Activated CD4-positive, alpha-beta T cell treated with anti-CD3 and anti-CD28 coated beads for 1 hour (primary cell): ENCODE measurements at regions not wholly inside any gene's neighbourhood (a gene's known extent, or its start where the extent isn't known, plus 50 kb on each side); places are given as distances from the start of the nearest gene placed in this dataset.

Experiments
- DNase-seq: peaks from one replicate; pipeline ENCODE4 v3.0.0-alpha.2; 2020

GRCh38 chr2:9135822-9136558 is 70.6 kb upstream of the ASAP2 start:
- DNase-seq = no peak

DNA sequence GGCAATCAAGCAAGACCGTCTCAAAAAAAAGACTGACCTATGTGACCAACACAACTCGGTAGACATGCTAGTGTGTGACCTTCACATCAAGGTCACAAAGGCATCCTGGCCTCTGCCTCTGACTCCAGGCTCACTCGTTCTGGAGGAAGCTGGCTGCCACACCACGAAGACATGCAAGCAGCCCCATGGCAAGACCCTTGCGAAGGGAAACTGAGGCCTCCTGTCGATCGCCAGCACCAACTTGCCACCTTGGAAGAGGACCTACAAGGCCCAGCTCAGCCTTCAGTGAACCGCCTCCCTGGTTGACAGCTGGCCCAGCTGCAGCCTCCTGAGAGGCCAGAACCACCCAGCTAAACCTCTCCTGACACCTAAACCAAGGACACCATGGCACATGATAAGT is 79.3 kb upstream of the ASAP2 start:
- DNase-seq = no peak

- no peak for DNase-seq
Observed at GRCh38 chr2:9126540-9126939, 80.1 kb upstream of the ASAP2 start.

- DNase-seq = no peak
Observed at GRCh38 chr2:9124231-9124741, 82.3 kb upstream of the ASAP2 start.

DNA sequence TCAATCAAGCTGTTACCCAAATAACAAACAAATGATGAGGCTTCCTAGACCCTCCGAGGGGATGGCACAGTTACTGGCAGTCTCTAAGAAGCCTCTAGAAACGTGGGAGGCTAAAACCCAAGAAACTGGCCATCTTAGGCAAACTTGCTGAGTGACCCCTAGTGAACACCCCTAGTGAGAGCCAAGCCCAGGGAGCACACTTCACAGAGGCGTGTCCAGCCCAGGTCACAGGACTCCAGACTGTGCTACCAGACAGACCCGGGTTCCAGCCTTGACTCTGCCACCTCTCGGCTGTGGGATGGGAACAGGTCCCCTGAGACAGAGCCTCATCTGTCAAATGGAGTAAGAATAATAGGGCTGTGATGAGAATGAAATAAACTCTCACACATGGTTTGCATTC is 83.5 kb upstream of the ASAP2 start:
- DNase-seq = no peak

DNA sequence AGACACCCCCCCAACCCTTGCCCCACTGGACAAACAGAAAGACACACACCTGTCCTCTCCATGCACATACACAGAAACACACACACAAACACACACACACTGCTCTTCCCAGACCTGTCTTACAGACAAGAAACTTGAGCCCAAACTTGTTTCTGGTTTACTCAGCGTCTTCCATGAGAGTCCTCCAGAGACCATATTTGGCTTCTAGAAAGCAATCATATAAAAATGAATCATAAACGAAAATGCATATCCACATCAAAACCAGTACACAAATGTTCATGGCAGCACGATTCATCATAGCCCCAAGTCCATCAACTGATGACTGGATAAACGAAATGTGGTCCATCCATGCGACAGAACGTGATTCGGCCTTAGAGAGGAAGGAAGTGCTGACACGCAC is 84.2 kb upstream of the ASAP2 start:
- no peak for DNase-seq

GRCh38 chr2:9118383-9118960 is 88.1 kb upstream of the ASAP2 start:
- no peak for DNase-seq

- DNase-seq = no peak
Observed at GRCh38 chr2:9115229-9115628, 91.4 kb upstream of the ASAP2 start.

DNA sequence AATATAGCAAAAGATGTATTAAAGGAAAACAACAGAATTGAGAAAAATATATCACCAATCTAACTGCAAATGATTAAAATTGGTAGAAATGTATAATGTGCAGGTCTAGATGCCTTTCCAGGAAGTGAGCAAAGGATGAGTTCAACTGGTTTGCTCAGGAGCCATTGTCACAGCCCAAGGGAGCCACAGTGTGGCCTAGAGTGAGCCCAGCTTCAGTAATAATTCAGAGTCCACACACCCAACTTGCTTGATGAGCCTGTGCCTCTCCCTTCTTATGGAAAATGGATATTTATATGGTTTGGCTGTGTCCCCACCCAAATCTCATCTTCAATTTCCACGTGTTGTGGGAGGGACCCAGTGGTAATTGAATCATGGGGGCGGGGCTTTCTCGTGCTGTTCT is 92.2 kb upstream of the ASAP2 start:
- DNase-seq = no peak

DNA sequence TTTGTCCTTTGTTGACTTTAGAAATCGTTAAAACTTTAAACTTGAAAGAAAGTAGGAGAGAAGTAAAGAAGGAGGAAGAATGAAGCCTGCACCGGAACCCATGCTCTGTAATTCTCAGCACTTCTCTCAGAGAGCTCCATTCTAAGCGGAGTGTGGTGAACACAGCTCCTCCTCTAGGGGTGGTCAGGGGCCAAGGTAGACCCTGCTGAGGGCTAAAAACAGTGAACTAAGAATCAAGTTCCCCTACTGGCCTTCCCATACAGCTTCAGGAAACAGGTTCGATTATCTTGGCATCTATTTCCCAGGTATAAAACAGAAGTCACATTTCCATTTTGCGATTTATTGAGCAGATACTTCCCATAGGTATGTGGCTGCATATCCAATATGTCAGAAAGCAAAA is 92.7 kb upstream of the ASAP2 start:
- no peak for DNase-seq

DNA sequence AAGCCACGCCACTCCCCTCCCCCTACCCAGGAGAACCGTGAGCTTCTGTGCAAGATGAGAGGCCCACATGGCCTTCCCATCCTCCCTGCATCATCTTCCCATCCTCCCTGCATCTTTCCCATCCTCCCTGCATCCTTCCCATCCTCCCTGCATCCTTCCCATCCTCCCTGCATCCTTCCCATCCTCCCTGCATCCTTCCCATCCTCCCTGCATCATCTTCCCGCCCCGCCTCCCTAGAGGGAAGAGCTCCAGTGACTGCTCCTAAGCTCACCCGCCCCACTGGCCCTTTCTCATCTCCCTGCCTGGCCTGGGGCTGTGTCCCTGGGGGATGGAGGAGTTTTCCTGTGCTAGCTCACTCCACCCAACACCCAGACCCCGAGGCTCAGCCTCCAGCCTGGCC is 93.3 kb upstream of the ASAP2 start:
- DNase-seq = no peak

DNA sequence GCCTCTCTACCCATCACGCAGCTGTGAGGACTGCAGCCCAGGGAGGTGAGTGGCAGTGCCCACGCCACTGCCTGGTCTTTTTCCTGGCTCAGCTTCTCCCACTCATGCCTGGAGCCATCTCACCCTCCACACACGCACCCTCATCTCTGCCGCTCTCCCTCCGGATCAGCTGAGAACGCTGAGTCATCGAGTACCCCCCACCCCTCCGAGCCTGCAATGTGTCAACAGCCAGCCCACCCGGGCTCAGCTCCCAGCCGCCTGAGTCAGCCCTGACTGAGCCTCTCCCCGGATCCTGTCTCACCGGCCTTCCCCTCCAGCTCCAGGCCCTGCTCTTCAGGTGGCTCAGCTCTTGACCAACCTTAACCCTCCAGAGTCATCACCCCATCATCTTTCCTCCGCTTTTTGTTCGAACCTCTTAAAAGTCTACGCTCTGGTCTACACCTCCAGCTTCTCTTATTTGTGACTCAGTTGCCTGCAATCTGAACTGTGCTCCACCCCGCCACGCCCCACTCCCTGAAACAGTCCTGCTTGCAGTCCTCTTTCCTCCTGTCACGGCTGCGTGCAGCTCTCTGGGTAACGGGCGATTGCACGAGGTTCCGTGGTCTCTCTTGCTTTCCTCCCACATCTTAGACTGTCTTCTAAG is 94.4 kb upstream of the ASAP2 start:
- no peak for DNase-seq

GRCh38 chr2:9110893-9111569 is 95.6 kb upstream of the ASAP2 start:
- no peak for DNase-seq

GRCh38 chr2:9110346-9110884 is 96.2 kb upstream of the ASAP2 start:
- DNase-seq = no peak

- DNase-seq = no peak
Observed at GRCh38 chr2:9109871-9110270, 96.7 kb upstream of the ASAP2 start.

DNA sequence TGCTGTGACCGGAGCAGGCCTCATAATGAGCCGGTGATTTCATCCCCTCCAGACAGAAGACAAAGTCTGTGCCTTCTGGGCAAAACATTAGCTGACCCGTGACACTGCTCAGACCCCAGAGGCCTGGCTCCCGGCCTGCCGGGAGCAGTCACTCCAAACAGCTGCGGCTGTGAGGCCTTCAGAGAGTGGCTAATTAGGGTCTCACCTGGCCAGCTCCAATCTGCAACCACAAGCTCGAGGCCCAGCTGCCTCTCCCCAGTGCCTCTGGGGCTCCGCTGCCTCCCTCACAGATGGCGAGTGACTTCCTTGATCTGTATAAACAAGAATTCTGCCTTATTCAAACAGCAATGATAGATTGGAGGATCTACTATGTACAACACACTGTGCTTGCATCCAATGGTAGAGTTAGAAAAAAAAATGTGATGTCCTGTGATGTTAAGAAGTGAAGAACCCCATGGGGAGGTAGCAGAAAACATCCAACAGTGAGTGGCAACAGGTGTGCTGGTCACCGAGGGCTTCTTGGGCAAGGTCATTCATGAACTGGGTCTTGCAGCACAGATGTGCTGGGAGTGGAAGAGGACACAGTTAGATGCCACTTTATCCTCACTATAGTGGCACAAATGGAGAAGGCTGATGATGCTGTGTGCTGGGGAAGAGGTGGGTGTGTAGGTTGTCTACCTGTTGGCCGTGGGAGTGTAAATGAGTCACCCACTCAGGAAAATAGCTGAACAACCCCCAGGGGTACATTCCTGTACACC is 98.2 kb upstream of the ASAP2 start:
- no peak for DNase-seq

DNA sequence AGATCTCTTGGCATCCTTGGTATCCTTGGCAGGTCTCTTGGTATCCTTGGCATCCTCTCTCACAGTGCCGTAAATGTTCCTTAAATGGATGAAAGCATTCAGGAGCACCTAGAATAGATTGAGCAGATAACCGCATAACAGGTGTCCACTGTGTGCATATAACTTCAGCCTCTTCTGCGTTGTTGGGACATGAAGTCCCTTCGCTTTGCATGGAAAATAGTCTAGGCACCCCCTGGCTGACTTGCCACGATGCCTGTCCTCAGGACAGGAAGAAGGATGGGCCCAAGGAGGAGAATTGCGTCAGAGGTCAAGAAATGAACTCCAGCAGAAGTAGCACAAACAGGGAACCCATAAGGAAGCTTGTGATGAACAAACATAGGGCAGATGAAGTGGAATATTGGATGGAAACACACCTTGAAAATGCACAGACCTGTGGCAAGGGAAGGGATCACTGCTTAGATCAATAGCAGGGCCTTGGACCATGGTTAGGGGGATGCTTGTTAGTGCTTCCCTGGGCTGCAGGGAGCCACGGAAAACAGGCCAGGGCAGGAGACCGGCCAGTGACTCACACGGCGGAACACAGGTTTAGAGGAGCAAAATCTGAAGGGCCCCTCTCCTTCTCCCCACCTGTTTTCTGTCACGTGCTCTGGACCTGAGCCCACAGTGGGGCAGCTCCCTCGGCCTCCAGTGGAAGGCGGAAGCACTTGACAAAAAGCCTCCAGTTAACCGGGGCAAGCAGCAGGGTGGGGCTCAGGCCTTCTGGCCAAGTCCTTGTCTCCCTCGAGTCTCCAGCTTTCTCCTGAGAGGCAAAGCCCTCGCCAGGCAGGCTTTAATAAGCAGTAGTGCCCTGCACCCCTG is 99.2 kb upstream of the ASAP2 start:
- no peak for DNase-seq

DNA sequence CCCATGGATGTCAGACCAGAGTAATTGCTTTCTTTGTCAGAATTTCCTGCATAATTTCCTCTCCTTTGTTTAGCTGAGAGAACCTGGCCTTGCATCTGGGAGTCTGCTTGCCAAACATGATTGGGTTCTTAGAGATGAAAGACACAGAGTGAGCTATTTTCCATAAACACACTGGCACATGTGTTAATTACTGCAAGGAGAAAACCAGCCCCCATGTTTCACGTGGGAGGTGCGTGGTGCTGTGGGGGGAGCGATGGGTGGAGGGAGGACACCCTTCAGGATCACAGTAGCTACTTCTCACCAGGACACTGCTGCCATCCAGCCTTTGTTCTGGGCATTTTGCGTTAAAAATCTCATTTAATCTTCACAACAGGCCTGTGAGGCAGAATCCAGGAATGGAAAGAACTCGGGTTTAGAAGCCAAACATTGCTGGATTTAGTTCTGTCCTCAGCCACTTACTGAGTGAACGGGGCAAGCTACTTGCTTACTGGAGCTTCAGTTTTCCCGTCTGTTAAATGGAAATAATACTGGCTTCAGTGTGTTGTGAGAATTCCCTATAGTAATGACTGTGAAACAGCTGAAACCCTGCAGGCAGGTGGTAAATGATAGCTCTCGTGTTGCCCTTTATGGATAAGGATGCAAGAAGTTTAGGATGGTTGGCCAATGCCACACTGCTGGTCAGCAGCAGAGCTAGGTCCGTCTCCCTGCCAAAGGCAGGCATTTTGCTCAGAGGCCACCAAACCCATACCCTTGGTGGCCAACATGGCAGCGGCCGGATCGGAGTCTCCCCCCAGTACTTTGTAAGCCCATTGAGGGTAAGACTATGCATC is 100.1 kb upstream of the ASAP2 start:
- no peak for DNase-seq

- DNase-seq = no peak
Observed at GRCh38 chr2:9105601-9106337, 100.8 kb upstream of the ASAP2 start.
